Activated CD8-positive, alpha-beta memory T cell treated with anti-CD3 and anti-CD28 coated beads for 24 hours (primary cell): ENCODE measurements at regions not wholly inside any gene's neighbourhood (a gene's known extent, or its start where the extent isn't known, plus 50 kb on each side); places are given as distances from the start of the nearest gene placed in this dataset.

Experiments
- DNase-seq: peaks from one replicate; pipeline ENCODE4 v3.0.0-alpha.2; 2020

GRCh38 chr1:232303222-232303620 is 326.7 kb downstream of the SIPA1L2 start:
- no peak for DNase-seq

GRCh38 chr1:232302376-232303221 is 327.3 kb downstream of the SIPA1L2 start:
- DNase-seq: no peak

- DNase-seq: no peak
Observed at GRCh38 chr1:232301246-232301645, 328.7 kb downstream of the SIPA1L2 start.

- no peak for DNase-seq
Observed at GRCh38 chr1:232300466-232300865, 329.5 kb downstream of the SIPA1L2 start.

GRCh38 chr1:232296461-232296860 is 333.5 kb downstream of the SIPA1L2 start:
- DNase-seq: no peak

GRCh38 chr1:232293361-232293760 is 336.6 kb downstream of the SIPA1L2 start:
- DNase-seq: no peak

GRCh38 chr1:232292818-232293217 is 337.1 kb downstream of the SIPA1L2 start:
- DNase-seq: no peak

GRCh38 chr1:232292239-232292638 is 337.7 kb downstream of the SIPA1L2 start:
- DNase-seq: no peak

- DNase-seq: no peak
Observed at GRCh38 chr1:232291681-232292080, 338.3 kb downstream of the SIPA1L2 start.

- DNase-seq: no peak
Observed at GRCh38 chr1:232291261-232291660, 338.7 kb downstream of the SIPA1L2 start.

- DNase-seq: no peak
Observed at GRCh38 chr1:232290570-232290969, 339.4 kb downstream of the SIPA1L2 start.

- no peak for DNase-seq
Observed at GRCh38 chr1:232287676-232288569, 342.0 kb downstream of the SIPA1L2 start.

- no peak for DNase-seq
Observed at GRCh38 chr1:232285138-232285537, 344.8 kb downstream of the SIPA1L2 start.

GRCh38 chr1:232283864-232284263 is 346.1 kb downstream of the SIPA1L2 start:
- no peak for DNase-seq

GRCh38 chr1:232282498-232282897 is 347.4 kb downstream of the SIPA1L2 start:
- no peak for DNase-seq

GRCh38 chr1:232280910-232281309 is 349.0 kb downstream of the SIPA1L2 start:
- DNase-seq: no peak

- DNase-seq: no peak
Observed at GRCh38 chr1:232279909-232280400, 350.0 kb downstream of the SIPA1L2 start.

GRCh38 chr1:232278925-232279324 is 351.0 kb downstream of the SIPA1L2 start:
- DNase-seq: no peak

GRCh38 chr1:232276651-232277050 is 353.3 kb downstream of the SIPA1L2 start:
- DNase-seq: no peak

GRCh38 chr1:232274999-232275710 is 354.8 kb downstream of the SIPA1L2 start:
- DNase-seq: no peak

GRCh38 chr1:232274236-232274855 is 355.6 kb downstream of the SIPA1L2 start:
- DNase-seq: no peak

- no peak for DNase-seq
Observed at GRCh38 chr1:232273011-232273410, 356.9 kb downstream of the SIPA1L2 start.
